HepG2 (cell line): ENCODE measurements at regions not wholly inside any gene's neighbourhood (a gene's known extent, or its start where the extent isn't known, plus 50 kb on each side); places are given as distances from the start of the nearest gene placed in this dataset.

Experiments
- BCL6 ChIP-seq: IDR thresholded peaks from 2 replicates; pipeline ENCODE4 v1.6.1; 2016; ENCODE audit warnings: missing genetic modification reagents, missing compliant biosample characterization
- KLF6 ChIP-seq: IDR thresholded peaks from 2 replicates; pipeline ENCODE4 v1.8.0; 2016; ENCODE audit warnings: missing biosample characterization, missing genetic modification reagents
- NR2F6 ChIP-seq, 2 experiments: IDR thresholded peaks; 2 replicates each; pipeline ENCODE4 v1.6.1; 2016; ENCODE audit warnings: antibody characterized with exemption in 1 of 2, mild to moderate bottlenecking in 1 of 2
- RARA ChIP-seq: IDR thresholded peaks from 2 replicates; pipeline ENCODE4 v1.6.1; 2016; ENCODE audit warnings: missing genetic modification reagents, missing compliant biosample characterization
- ZNF225 ChIP-seq: sonication (generic); formaldehyde crosslinking; IDR thresholded peaks from 2 replicates; pipeline ENCODE4 v1.4.0; 2020; ENCODE audit warnings: mild to moderate bottlenecking, missing genetic modification reagents
- ZNF501 ChIP-seq: sonication (generic); formaldehyde crosslinking; IDR thresholded peaks from 2 replicates; pipeline ENCODE4 v1.5.1; 2020; ENCODE audit warnings: mild to moderate bottlenecking, moderate library complexity, missing genetic modification reagents
- TF ChIP-seq, protein P1 (sequence below): sonication (generic); formaldehyde crosslinking; IDR thresholded peaks from 2 replicates; pipeline ENCODE4 v1.5.1; 2020; ENCODE audit warnings: missing genetic modification reagents, mild to moderate bottlenecking, borderline replicate concordance
- TF ChIP-seq, protein P2 (sequence below): sonication (generic); IDR thresholded peaks from 2 replicates; pipeline ENCODE4 v1.6.1; 2016; ENCODE audit warnings: low read depth, borderline replicate concordance

DNA sequence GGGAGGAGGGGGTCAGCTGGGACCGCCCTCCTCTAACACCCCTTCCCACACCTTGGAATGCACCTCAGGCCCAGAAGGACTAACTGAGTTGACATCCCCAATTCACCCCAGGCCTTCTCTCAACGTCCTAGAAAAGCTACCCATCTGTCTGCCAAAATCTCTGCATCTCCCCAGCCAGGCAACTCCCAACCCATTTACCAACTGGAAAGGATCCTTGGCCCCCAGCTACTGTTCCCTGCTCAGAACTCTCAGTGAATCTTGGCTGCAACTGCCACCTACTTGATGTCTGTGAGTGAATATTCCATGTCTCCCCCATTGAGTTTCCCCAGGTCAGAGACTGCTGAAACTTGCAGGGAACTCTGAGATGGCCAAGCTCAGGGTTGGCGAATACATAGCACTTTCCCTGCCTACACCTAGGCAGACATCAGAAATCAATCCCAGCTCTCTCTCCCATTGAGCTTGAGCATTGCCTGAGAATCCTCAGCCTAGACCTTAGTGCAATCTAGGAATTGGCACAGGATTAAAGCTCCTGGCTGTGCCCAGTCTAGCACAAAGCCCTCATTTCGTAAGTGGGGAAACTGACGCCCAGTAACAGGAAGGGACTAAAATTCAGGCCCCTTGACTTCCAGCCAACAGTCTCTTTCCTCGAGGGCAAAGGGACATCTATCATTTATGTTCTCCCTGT, 71.9 kb upstream of the NCOR2 start:
- TF ChIP-seq ZNF225 (CRISPR knock-in tag), result no peak
- TF ChIP-seq, protein P1, sequence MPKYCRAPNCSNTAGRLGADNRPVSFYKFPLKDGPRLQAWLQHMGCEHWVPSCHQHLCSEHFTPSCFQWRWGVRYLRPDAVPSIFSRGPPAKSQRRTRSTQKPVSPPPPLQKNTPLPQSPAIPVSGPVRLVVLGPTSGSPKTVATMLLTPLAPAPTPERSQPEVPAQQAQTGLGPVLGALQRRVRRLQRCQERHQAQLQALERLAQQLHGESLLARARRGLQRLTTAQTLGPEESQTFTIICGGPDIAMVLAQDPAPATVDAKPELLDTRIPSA (CRISPR knock-in tag), result no peak
- TF ChIP-seq KLF6 (CRISPR knock-in tag), result no peak
- TF ChIP-seq ZNF501, result no peak
- TF ChIP-seq, protein P2, sequence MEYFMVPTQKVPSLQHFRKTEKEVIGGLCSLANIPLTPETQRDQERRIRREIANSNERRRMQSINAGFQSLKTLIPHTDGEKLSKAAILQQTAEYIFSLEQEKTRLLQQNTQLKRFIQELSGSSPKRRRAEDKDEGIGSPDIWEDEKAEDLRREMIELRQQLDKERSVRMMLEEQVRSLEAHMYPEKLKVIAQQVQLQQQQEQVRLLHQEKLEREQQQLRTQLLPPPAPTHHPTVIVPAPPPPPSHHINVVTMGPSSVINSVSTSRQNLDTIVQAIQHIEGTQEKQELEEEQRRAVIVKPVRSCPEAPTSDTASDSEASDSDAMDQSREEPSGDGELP, result no peak
- no peak for TF ChIP-seq NR2F6 (IDR thresholded peaks at IDR 0.05)
- TF ChIP-seq NR2F6 (CRISPR knock-in tag; IDR thresholded peaks at IDR 0.05), result no peak
- no peak for TF ChIP-seq BCL6 (CRISPR knock-in tag)
- TF ChIP-seq RARA, result no peak
